ENCODE measurements at regions not wholly inside any gene's neighbourhood (a gene's known extent, or its start where the extent isn't known, plus 50 kb on each side); places are given as distances from the start of the nearest gene placed in this dataset.
A peak's percentile ranks its signal among the peaks of the same experiment; 100 is the strongest.
"Not testable (repeated sequence)": the region's sequence is repeated elsewhere in the genome, so short reads cannot be mapped to it uniquely, and the experiment has no call there.

GRCh38 chr7:84729284-84729683, 457.6 kb downstream of the SEMA3D start:
- DNase-seq, result no peak

DNA sequence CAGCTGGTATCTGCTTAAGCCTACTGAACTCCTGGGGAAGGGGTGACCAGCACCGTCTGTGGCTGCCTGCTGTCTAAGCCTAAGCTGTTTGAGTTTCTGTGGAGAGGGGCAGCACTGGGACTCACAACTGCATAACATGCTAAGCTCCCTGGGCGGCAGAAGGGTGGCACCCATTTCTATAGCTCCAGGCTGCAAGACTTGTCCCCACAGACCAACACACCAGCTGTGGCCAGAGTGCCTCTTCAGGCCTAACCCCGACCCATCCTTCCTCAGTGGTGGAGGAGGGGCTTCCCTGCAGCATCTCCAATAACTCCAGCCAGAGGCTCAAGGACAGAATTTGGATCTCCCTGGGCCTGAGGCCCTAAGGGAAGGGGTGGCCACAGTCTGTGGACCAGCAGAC, 464.1 kb downstream of the SEMA3D start:
- no peak for DNase-seq

- no peak for DNase-seq
Observed at GRCh38 chr7:84722086-84722485, 464.8 kb downstream of the SEMA3D start.

GRCh38 chr7:84720456-84721097, 466.3 kb downstream of the SEMA3D start:
- DNase-seq, result no peak

DNA sequence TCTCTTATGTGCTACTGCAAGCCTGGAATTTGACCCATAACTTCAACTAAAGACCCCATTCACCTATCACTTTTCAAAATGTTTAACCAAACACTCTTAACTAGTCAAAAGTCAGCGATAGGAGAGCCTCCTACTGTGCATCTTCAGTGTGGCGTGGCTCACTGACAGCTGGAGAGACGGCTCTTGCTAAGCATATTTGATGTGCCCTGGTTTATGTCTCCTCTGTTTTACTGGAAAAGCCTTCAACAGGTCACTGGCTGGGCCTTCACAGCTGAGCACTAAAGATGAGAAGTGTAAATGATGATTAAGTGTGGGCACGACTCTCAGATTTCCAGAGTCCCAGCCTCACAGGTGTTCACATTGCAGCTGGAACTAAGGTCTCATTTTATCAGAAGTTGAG, 472.1 kb downstream of the SEMA3D start:
- peak; percentile 30 for DNase-seq

- DNase-seq, result no peak
Observed at GRCh38 chr7:84712374-84713121, 474.3 kb downstream of the SEMA3D start.

- not testable (repeated sequence) for DNase-seq
Observed at GRCh38 chr7:84710538-84710937, 476.3 kb downstream of the SEMA3D start.

DNA sequence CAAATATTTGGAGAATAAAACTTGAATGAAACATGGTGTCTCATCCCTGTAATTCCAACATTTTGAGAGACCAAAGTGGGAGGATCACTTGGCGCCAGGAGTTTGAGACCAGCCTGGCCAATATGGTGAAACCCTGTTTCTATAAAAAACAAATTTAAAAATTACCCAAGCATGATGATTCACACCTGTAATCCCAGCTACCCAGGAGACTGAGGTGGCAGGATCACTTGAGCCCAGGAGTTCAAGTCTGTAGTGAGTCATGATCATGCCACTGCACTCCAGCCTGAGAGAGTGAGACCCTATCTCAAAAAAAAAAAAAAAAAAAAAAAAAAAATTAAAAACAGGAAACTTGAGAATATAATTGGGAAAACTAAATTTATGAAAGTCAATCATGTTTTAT, 481.1 kb downstream of the SEMA3D start:
- no peak for DNase-seq

DNA sequence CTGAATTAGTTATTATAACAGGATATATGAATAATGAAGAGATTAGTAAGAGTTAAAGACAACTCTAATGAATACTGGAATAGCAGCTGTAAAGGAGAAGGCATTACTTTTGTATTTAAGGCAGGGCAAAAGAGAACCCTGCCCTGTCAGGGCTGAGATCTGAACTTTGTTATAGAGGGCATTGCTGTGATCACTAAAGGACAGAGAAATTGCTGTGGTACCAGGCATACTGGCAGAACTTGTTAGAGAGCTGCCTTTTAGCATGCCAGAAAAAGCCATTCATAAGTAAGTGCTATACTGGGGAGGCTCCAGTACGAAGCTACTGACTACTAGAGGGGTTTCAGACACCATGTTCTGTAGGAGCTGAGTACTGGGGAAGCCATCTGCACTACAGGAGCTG, 481.8 kb downstream of the SEMA3D start:
- DNase-seq, result no peak

GRCh38 chr7:84704380-84704779, 482.5 kb downstream of the SEMA3D start:
- no peak for DNase-seq

- DNase-seq, result no peak
Observed at GRCh38 chr7:84701524-84702306, 485.1 kb downstream of the SEMA3D start.

- no peak for DNase-seq
Observed at GRCh38 chr7:84700563-84701370, 486.1 kb downstream of the SEMA3D start.

DNA sequence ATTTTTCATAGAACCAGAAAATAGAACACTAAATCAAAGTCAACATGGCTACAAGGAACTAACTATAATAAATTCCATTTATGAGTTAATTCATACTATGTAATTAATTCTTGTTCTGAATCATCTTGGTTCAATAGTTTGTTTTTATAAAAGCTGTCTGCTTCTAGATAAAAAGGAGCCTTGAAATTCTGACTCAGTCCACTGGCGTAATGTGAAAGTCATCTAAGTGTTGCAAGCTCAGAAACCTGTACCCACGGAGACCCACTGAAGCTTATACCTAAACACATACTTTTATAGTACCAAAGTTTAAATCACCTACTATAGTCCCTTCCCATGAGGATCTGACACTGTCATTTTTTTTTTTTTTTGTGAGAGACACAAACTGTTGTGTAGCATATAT, 489.4 kb downstream of the SEMA3D start:
- no peak for DNase-seq

- DNase-seq, result no peak
Observed at GRCh38 chr7:84693483-84693882, 493.4 kb downstream of the SEMA3D start.

DNA sequence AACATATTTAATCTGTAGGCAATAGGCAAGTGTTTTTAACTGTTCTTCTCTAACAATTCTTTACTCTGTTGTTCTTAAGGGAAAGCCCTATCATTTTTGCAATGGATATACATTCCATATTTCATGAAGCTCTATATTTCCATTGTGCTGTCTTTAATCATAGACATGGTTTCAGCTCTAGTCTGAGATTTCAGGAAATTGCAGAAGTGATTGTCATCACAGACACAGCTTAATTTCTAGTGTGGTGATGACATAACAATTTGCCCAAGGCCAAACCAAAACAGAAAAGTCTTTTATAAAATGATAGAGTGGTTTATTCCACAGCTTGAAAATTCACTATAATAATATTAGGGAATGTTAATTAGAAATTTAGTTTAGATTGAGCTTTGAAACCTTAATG, 494.1 kb upstream of the SEMA3A start:
- no peak for DNase-seq

GRCh38 chr7:84686373-84686772, 491.8 kb upstream of the SEMA3A start:
- DNase-seq, result no peak

GRCh38 chr7:84684836-84685480, 490.4 kb upstream of the SEMA3A start:
- DNase-seq, result no peak

- no peak for DNase-seq
Observed at GRCh38 chr7:84682543-84682942, 488.0 kb upstream of the SEMA3A start.

GRCh38 chr7:84678841-84679240, 484.3 kb upstream of the SEMA3A start:
- no peak for DNase-seq

- no peak for DNase-seq
Observed at GRCh38 chr7:84677117-84677732, 482.6 kb upstream of the SEMA3A start.

DNA sequence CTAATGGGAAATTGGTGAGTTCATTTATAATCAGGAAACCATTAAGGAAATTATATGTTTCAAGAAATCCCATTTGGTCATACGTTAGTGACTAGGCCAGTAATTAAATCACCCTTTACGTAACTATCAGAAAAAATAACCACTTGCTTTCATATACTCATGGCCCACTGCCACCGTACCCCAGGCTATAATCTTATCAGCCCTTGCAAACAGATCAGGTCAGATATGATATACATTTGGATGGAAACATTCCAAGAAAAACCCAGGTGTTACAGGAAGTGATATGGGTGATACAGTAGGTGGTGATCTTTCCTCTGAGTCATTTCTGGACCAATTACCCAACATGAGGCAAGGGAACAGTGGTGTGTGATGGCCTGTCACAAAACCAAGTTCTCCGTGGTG, 481.0 kb upstream of the SEMA3A start:
- no peak for DNase-seq
